SU-DHL-6 (cell line): ENCODE measurements at regions not wholly inside any gene's neighbourhood (a gene's known extent, or its start where the extent isn't known, plus 50 kb on each side); places are given as distances from the start of the nearest gene placed in this dataset.

Experiments
- H2AFZ ChIP-seq: fragments of 200-600 bp; sonication (generic); 2 replicates; pipeline ENCODE4 v1.6.1; 2014; ENCODE audit warnings: low read depth, mild to moderate bottlenecking, moderate library complexity, mixed read lengths, antibody characterized with exemption, low read length; ENCODE audit not compliant: severe bottlenecking
- H3F3A ChIP-seq: fragments of 200-600 bp; shearing (Covaris generic); 2 replicates; pipeline ENCODE4 v1.6.0; 2016; ENCODE audit warnings: antibody characterized with exemption, mild to moderate bottlenecking; ENCODE audit not compliant: insufficient read depth
- H3K27ac ChIP-seq: fragments of 200-600 bp; sonication (generic); 2 replicates; pipeline ENCODE4 v1.5.1; 2016; ENCODE audit warnings: low read depth, mild to moderate bottlenecking, low read length, moderate library complexity, mixed read lengths
- H3K27me3 ChIP-seq: fragments of 200-600 bp; sonication (generic), shearing (Covaris generic); 2 replicates; pipeline ENCODE4 v1.6.0; 2014; ENCODE audit warnings: mild to moderate bottlenecking, low read length
- H3K36me3 ChIP-seq: fragments of 200-600 bp; sonication (generic); 2 replicates; pipeline ENCODE4 v1.6.1; 2014; ENCODE audit warnings: mild to moderate bottlenecking, low read length, mixed read lengths
- H3K4me2 ChIP-seq: fragments of 300-600, 200-600 bp; shearing (Covaris generic), sonication (generic); 2 replicates; pipeline ENCODE4 v1.6.0; 2014; ENCODE audit warnings: low read length, low read depth, mild to moderate bottlenecking; ENCODE audit not compliant: poor library complexity, severe bottlenecking
- H3K4me3 ChIP-seq: fragments of 200-600 bp; sonication (generic); 2 replicates; pipeline ENCODE4 v1.5.1; 2014; ENCODE audit warnings: antibody characterized with exemption, low read length, mild to moderate bottlenecking, mixed read lengths; ENCODE audit not compliant: insufficient read depth, poor library complexity, severe bottlenecking
- H3K79me2 ChIP-seq: fragments of 200-600 bp; sonication (generic); 2 replicates; pipeline ENCODE4 v1.6.1; 2014; ENCODE audit warnings: mild to moderate bottlenecking, low read length, moderate library complexity; ENCODE audit not compliant: insufficient read depth
- H3K9ac ChIP-seq: fragments of 200-600 bp; sonication (generic); 2 replicates; pipeline ENCODE4 v1.7.0; 2014; ENCODE audit warnings: mild to moderate bottlenecking, low read length
- H3K9me2 ChIP-seq: fragments of 200-600 bp; sonication (generic); replicated peaks from 2 replicates; pipeline ENCODE4 v1.6.1; 2014; ENCODE audit warnings: low read length; ENCODE audit not compliant: insufficient read depth
- H3K9me3 ChIP-seq: fragments of 200-600 bp; sonication (generic); 2 replicates; pipeline ENCODE4 v1.6.1; 2014; ENCODE audit warnings: low read length, mixed read lengths; ENCODE audit not compliant: insufficient read depth
- H4K20me1 ChIP-seq: fragments of 200-600 bp; sonication (generic); 2 replicates; pipeline ENCODE4 v1.6.1; 2014; ENCODE audit warnings: low read depth, mild to moderate bottlenecking, antibody characterized with exemption, low read length, moderate library complexity, mixed read lengths
- CTCF ChIP-seq: fragments of 200-600 bp; sonication (generic); IDR thresholded peaks from one replicate; pipeline ENCODE4 v1.5.1; 2017; ENCODE audit warnings: antibody characterized with exemption, mild to moderate bottlenecking, low read length, moderate library complexity; ENCODE audit not compliant: insufficient read depth, poor library complexity, severe bottlenecking
- EZH2phosphoT487 ChIP-seq: fragments of 200-600 bp; sonication (generic), shearing (Covaris generic); conservative IDR thresholded peaks from 2 replicates; pipeline ENCODE4 v1.6.1; 2018; ENCODE audit warnings: mild to moderate bottlenecking, antibody characterized with exemption, low read length, moderate library complexity, mixed read lengths

GRCh38 chr12:73067616-73068015, 795.4 kb downstream of the TRHDE start:
- TF ChIP-seq CTCF (no peak), EZH2phosphoT487 (no peak)
- H3K4me2 ChIP-seq, result no peak overlapping the region
- no peak overlapping the region for H2AFZ ChIP-seq
- H4K20me1 ChIP-seq, result no peaks in the 10 kb centered on the region
- no peaks in the 10 kb centered on the region for H3F3A ChIP-seq
- no peaks in the 10 kb centered on the region for H3K36me3 ChIP-seq
- no peak overlapping the region for H3K9ac ChIP-seq
- no peak overlapping the region for H3K27ac ChIP-seq
- no peaks in the 10 kb centered on the region for H3K27me3 ChIP-seq
- H3K9me2 ChIP-seq, result no peaks in the 10 kb centered on the region
- no peaks in the 10 kb centered on the region for H3K79me2 ChIP-seq
- H3K4me3 ChIP-seq, result no peak overlapping the region
- no peaks in the 10 kb centered on the region for H3K9me3 ChIP-seq

GRCh38 chr12:73072214-73072613, 800.0 kb downstream of the TRHDE start:
- no peak overlapping the region for H3K4me2 ChIP-seq
- no peak for TF ChIP-seq EZH2phosphoT487
- no peak for TF ChIP-seq CTCF
- H2AFZ ChIP-seq, result no peak overlapping the region
- no peaks in the 10 kb centered on the region for H3K36me3 ChIP-seq
- no peaks in the 10 kb centered on the region for H3F3A ChIP-seq
- no peak overlapping the region for H3K9ac ChIP-seq
- H3K79me2 ChIP-seq, result no peaks in the 10 kb centered on the region
- no peak overlapping the region for H3K4me3 ChIP-seq
- H3K9me3 ChIP-seq, result no peaks in the 10 kb centered on the region
- no peaks in the 10 kb centered on the region for H3K27me3 ChIP-seq
- no peaks in the 10 kb centered on the region for H3K9me2 ChIP-seq
- H3K27ac ChIP-seq, result no peak overlapping the region
- H4K20me1 ChIP-seq, result no peaks in the 10 kb centered on the region

- Histone ChIP-seq H3K27me3 (no peaks in the 10 kb centered on the region), H3K4me2 (no peak overlapping the region), H3F3A (no peaks in the 10 kb centered on the region), H3K27ac (no peak overlapping the region), H3K4me3 (no peak overlapping the region), H3K36me3 (no peaks in the 10 kb centered on the region), H4K20me1 (no peaks in the 10 kb centered on the region), H2AFZ (no peak overlapping the region), H3K79me2 (no peaks in the 10 kb centered on the region), H3K9ac (no peak overlapping the region), H3K9me3 (no peaks in the 10 kb centered on the region), H3K9me2 (no peaks in the 10 kb centered on the region)
- no peak for TF ChIP-seq EZH2phosphoT487
- TF ChIP-seq CTCF, result no peak
Measured at GRCh38 chr12:73076760-73077159, 804.6 kb downstream of the TRHDE start.

- TF ChIP-seq CTCF (no peak), EZH2phosphoT487 (no peak)
- H3K36me3 ChIP-seq, result no peaks in the 10 kb centered on the region
- H3K4me2 ChIP-seq, result no peak overlapping the region
Measured at GRCh38 chr12:73083736-73084135, 811.6 kb downstream of the TRHDE start.

More at GRCh38 chr12:73083736-73084135, 811.6 kb downstream of the TRHDE start:
- H3K27me3 ChIP-seq, result no peaks in the 10 kb centered on the region
- no peaks in the 10 kb centered on the region for H3K9me2 ChIP-seq
- H3K9me3 ChIP-seq, result no peaks in the 10 kb centered on the region
- H3K27ac ChIP-seq, result no peak overlapping the region
- H2AFZ ChIP-seq, result no peak overlapping the region
- H3F3A ChIP-seq, result no peaks in the 10 kb centered on the region
- H3K79me2 ChIP-seq, result no peaks in the 10 kb centered on the region
- no peak overlapping the region for H3K4me3 ChIP-seq
- H3K9ac ChIP-seq, result no peak overlapping the region
- no peaks in the 10 kb centered on the region for H4K20me1 ChIP-seq
